Endothelial cell of umbilical vein (primary cell): ENCODE measurements at regions not wholly inside any gene's neighbourhood (a gene's known extent, or its start where the extent isn't known, plus 50 kb on each side); places are given as distances from the start of the nearest gene placed in this dataset.

Experiments used
- BruUV-seq: library from RNA; stranded (reverse); fragments of 400-500 nt; replicated peaks from 2 replicates; lab custom pipeline; 2021; lab: Mats Ljungman, UMichigan
- CTCF ChIA-PET: fragments of 300-600, 350-600 bp; sonication (Branson Sonifier 250); formaldehyde crosslinking; loops from one replicate; lab custom pipeline; 2021; ENCODE audit warnings: antibody characterized with exemption, inconsistent platforms; lab: Charles Lee
- POLR2A ChIA-PET: fragments of 300-600, 350-600 bp; sonication (Branson Sonifier 250); formaldehyde crosslinking; loops from one replicate; lab custom pipeline; 2021; ENCODE audit warnings: antibody characterized with exemption, inconsistent platforms; lab: Charles Lee
- DNase-seq: peaks from one replicate; pipeline ENCODE4 v3.0.0-alpha.2; 2011; ENCODE audit warnings: low read depth, low spot score
- FAIRE-seq: peaks from 2 replicates; lab custom pipeline; 2011; peaks lifted over from hg19 to GRCh38; lab: Jason Lieb, UNC
- H2AFZ ChIP-seq: 2 replicates; pipeline ENCODE4 v1.6.0; 2012; ENCODE audit warnings: low read depth, low read length, control low read depth, inconsistent platforms
- H3K27ac ChIP-seq: 2 replicates; pipeline ENCODE4 v1.5.1; 2011; ENCODE audit warnings: low read depth, mild to moderate bottlenecking, control low read depth, low read length, moderate library complexity; ENCODE audit not compliant: insufficient read depth
- H3K27me3 ChIP-seq, 2 experiments: 2 replicates each; pipeline versions ENCODE4 v1.6.0 to v1.6.1; 2011; ENCODE audit warnings: low read length in 2 of 2, mixed read lengths in 1 of 2; ENCODE audit not compliant: control insufficient read depth in 2 of 2, insufficient read depth in 2 of 2
- H3K36me3 ChIP-seq, 2 experiments: 2 replicates in 1 of 2; 3 replicates in 1 of 2; pipeline ENCODE4 v1.5.1; 2011; ENCODE audit warnings: low read length in 2 of 2, mild to moderate bottlenecking in 1 of 2, moderate library complexity in 1 of 2; ENCODE audit not compliant: control insufficient read depth in 2 of 2, insufficient read depth in 2 of 2; ENCODE audit errors: extremely low read depth in 1 of 2
- H3K4me1 ChIP-seq: 3 replicates; pipeline ENCODE4 v1.5.1; 2011; ENCODE audit warnings: mild to moderate bottlenecking, low read length; ENCODE audit not compliant: control insufficient read depth, insufficient read depth; ENCODE audit errors: extremely low read depth
- H3K4me2 ChIP-seq: 2 replicates; pipeline ENCODE4 v1.6.1; 2011; ENCODE audit warnings: low read length, control low read depth, mixed read lengths; ENCODE audit not compliant: insufficient read depth
- H3K4me3 ChIP-seq, 3 experiments: fragments of 200-600 bp in 1 of 3; sonication (generic), shearing (Covaris generic) in 1 of 3; replicated peaks in 1 of 3; 2 replicates each; pipeline ENCODE4 v1.5.1; 2011 to 2016; ENCODE audit warnings: control low read depth in 3 of 3, low read length in 3 of 3, mild to moderate bottlenecking in 2 of 3, inconsistent platforms in 1 of 3, low read depth in 1 of 3, moderate library complexity in 1 of 3; ENCODE audit not compliant: insufficient read depth in 1 of 3
- H3K79me2 ChIP-seq: 2 replicates; pipeline ENCODE4 v1.6.0; 2012; ENCODE audit warnings: low read length, inconsistent platforms; ENCODE audit not compliant: control insufficient read depth, insufficient read depth
- H3K9ac ChIP-seq: replicated peaks from 2 replicates; pipeline ENCODE3; 2011; ENCODE audit warnings: low read length, control low read depth; ENCODE audit not compliant: insufficient read depth; ENCODE audit errors: extremely low read depth
- H3K9me1 ChIP-seq: replicated peaks from 3 replicates; pipeline ENCODE4 v1.6.0; 2011; ENCODE audit warnings: mild to moderate bottlenecking, low read length; ENCODE audit not compliant: control insufficient read depth, insufficient read depth; ENCODE audit errors: extremely low read depth
- H3K9me3 ChIP-seq: replicated peaks from 2 replicates; pipeline ENCODE4 v1.5.1; 2012; ENCODE audit warnings: low read length, inconsistent platforms; ENCODE audit not compliant: control insufficient read depth, insufficient read depth
- H4K20me1 ChIP-seq: replicated peaks from 2 replicates; pipeline ENCODE3; 2011; ENCODE audit warnings: mild to moderate bottlenecking, low read length; ENCODE audit not compliant: control insufficient read depth, insufficient read depth; ENCODE audit errors: extremely low read depth
- EZH2 ChIP-seq: IDR thresholded peaks from 2 replicates; pipeline ENCODE4 v1.6.1; 2012; ENCODE audit warnings: borderline replicate concordance, low read depth, mild to moderate bottlenecking, moderate library complexity, low read length, inconsistent platforms; ENCODE audit not compliant: severe bottlenecking
- FOS ChIP-seq: IDR thresholded peaks from 2 replicates; pipeline ENCODE4 v1.6.1; 2011; ENCODE audit warnings: mild to moderate bottlenecking, low read length, moderate library complexity, borderline replicate concordance; ENCODE audit not compliant: insufficient read depth
- GATA2 ChIP-seq: IDR thresholded peaks from 2 replicates; pipeline ENCODE4 v1.7.0; 2011; ENCODE audit warnings: low read depth, mild to moderate bottlenecking, moderate library complexity, mixed read lengths, low read length; ENCODE audit not compliant: insufficient read length, insufficient read depth
- JUN ChIP-seq: IDR thresholded peaks from 2 replicates; pipeline ENCODE4 v1.6.1; 2011; ENCODE audit warnings: borderline replicate concordance, low read depth; ENCODE audit not compliant: insufficient read length, insufficient read depth
- MYC ChIP-seq: IDR thresholded peaks from one replicate; pipeline ENCODE4 v1.6.1; 2011; ENCODE audit warnings: mild to moderate bottlenecking, low read depth, low read length
- POLR2A ChIP-seq: IDR thresholded peaks from 2 replicates; pipeline ENCODE4 v1.6.1; 2012; ENCODE audit warnings: low read depth, mild to moderate bottlenecking, control low read depth, low read length
- POLR2AphosphoS5 ChIP-seq: IDR thresholded peaks from 2 replicates; pipeline ENCODE4 v1.6.1; 2012; ENCODE audit warnings: low read depth, mild to moderate bottlenecking, control low read depth, low read length, moderate library complexity; ENCODE audit not compliant: insufficient read depth
- dilution Hi-C: fragments of 300-500 bp; cut with MboI; formaldehyde crosslinking; loops from one replicate; pipeline ENCODE4 v1.15.0; 2019; ENCODE audit warnings: low sequenced_read_pairs; ENCODE audit not compliant: extremely low pct_ligation_motif_present
- intact Hi-C: fragments of 100-400 bp; cut with micrococcal nuclease; formaldehyde crosslinking; loops from one replicate; pipeline ENCODE4 v1.10.0; 2022
- TF ChIP-seq, protein P1 (sequence below), 2 donors: IDR thresholded peaks; 1 replicate in 1 of 2; 2 replicates in 1 of 2; pipeline ENCODE4 v1.5.1; 2011; ENCODE audit warnings: low read length in 2 of 2, mild to moderate bottlenecking in 2 of 2, moderate library complexity in 2 of 2, control low read depth in 1 of 2, inconsistent platforms in 1 of 2, low read depth in 1 of 2; ENCODE audit not compliant: insufficient read depth in 1 of 2; ENCODE audit errors: extremely low read depth in 1 of 2
- TF ChIP-seq, protein P2 (sequence below): IDR thresholded peaks from 2 replicates; pipeline ENCODE4 v1.6.1; 2011; ENCODE audit not compliant: insufficient read depth, insufficient read length

DNA sequence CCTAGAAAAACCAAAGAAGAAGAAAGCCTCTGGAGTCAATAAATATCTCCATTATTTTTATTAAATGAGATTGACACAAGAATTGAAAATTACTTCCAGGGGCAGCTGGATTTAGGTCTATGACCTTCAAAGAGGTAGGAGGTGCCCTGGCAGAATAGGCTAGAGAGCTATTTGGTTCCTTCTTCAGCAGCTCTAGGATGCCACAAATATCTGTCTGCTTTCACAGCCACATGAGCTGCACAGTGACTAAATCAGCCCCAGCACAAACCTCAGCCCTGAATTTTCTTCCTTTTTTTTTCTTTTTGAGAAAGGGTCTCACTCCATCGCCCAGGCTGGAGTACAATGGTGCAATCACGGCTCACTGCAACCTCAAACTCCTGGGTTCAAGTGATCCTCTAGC lies 223.5 kb downstream of the ABHD5 start:
- Histone ChIP-seq H3K4me3 (no peak overlapping the region), H3K9ac (no peak overlapping the region), H3K9me1 (no peaks in the 10 kb centered on the region), H3K79me2 (no peaks in the 10 kb centered on the region), H3K4me2 (no peak overlapping the region), H3K27me3 (no peaks in the 10 kb centered on the region), H2AFZ (no peak overlapping the region), H3K4me1 (no peaks in the 10 kb centered on the region), H3K36me3 (no peaks in the 10 kb centered on the region), H4K20me1 (no peaks in the 10 kb centered on the region), H3K27ac (no peak overlapping the region), H3K9me3 (no peaks in the 10 kb centered on the region)
- DNase-seq (no peak), FAIRE-seq (no peak)
- ChIA-PET CTCF (interaction anchor here (0.9 to 1.0 kb wide), 2 partner anchors 9 to 58 kb away, joined by 3 read pairs; no protein-coding TSS in a partner anchor), POLR2A (no interaction called here)
- dilution Hi-C loops, result no loop called here
- intact Hi-C loops, result no loop called here
- TF ChIP-seq POLR2AphosphoS5 (no peak), GATA2 (no peak), POLR2A (no peak), EZH2 (no peak), MYC (no peak), FOS (no peak), JUN (no peak)
- TF ChIP-seq, protein P1, sequence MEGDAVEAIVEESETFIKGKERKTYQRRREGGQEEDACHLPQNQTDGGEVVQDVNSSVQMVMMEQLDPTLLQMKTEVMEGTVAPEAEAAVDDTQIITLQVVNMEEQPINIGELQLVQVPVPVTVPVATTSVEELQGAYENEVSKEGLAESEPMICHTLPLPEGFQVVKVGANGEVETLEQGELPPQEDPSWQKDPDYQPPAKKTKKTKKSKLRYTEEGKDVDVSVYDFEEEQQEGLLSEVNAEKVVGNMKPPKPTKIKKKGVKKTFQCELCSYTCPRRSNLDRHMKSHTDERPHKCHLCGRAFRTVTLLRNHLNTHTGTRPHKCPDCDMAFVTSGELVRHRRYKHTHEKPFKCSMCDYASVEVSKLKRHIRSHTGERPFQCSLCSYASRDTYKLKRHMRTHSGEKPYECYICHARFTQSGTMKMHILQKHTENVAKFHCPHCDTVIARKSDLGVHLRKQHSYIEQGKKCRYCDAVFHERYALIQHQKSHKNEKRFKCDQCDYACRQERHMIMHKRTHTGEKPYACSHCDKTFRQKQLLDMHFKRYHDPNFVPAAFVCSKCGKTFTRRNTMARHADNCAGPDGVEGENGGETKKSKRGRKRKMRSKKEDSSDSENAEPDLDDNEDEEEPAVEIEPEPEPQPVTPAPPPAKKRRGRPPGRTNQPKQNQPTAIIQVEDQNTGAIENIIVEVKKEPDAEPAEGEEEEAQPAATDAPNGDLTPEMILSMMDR (IDR thresholded peaks at IDR 0.05; ENCODE audit: extremely low read depth in 1 of 2, insufficient read depth in 1 of 2, low read depth in 1 of 2, low read length in 2 of 2), result no peak
- TF ChIP-seq, protein P2, sequence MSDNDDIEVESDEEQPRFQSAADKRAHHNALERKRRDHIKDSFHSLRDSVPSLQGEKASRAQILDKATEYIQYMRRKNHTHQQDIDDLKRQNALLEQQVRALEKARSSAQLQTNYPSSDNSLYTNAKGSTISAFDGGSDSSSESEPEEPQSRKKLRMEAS, result no peak
- BruUV-seq, result no TSS peak
